DND-41 (cell line): ENCODE measurements at regions not wholly inside any gene's neighbourhood (a gene's known extent, or its start where the extent isn't known, plus 50 kb on each side); places are given as distances from the start of the nearest gene placed in this dataset.

ENCODE experiments used
- ATAC-seq: fragments of 200-7000 bp; cut with Tn5 transposase; 3 replicates; pipeline ENCODE4 v1.9.1; 2021; ENCODE audit warnings: low read depth; ENCODE audit not compliant: insufficient read depth
- DNase-seq: peaks from one replicate; pipeline ENCODE4 v3.0.0-alpha.2; 2020
- H2AFZ ChIP-seq: 2 replicates; pipeline ENCODE4 v1.6.0; 2012; ENCODE audit warnings: low read depth, low read length
- H3K27ac ChIP-seq: 2 replicates; pipeline ENCODE4 v1.5.1; 2012; ENCODE audit warnings: low read length, inconsistent platforms
- H3K27me3 ChIP-seq: fragments of 200-600 bp; sonication (generic); 2 replicates; pipeline ENCODE4 v1.6.0; 2012; ENCODE audit warnings: low read length, mild to moderate bottlenecking, inconsistent platforms; ENCODE audit not compliant: insufficient read depth, poor library complexity
- H3K36me3 ChIP-seq: 2 replicates; pipeline ENCODE4 v1.5.1; 2012; ENCODE audit warnings: low read length, inconsistent platforms; ENCODE audit not compliant: insufficient read depth
- H3K4me1 ChIP-seq: 2 replicates; pipeline ENCODE4 v1.5.1; 2012; ENCODE audit warnings: mild to moderate bottlenecking, low read length; ENCODE audit not compliant: insufficient read depth
- H3K4me2 ChIP-seq: 2 replicates; pipeline ENCODE4 v1.6.0; 2012; ENCODE audit warnings: mild to moderate bottlenecking, moderate library complexity, low read length, inconsistent platforms; ENCODE audit not compliant: insufficient read depth
- H3K4me3 ChIP-seq, 2 experiments: fragments of 200-600 bp in 1 of 2; shearing (Covaris generic) in 1 of 2; 2 replicates each; pipeline ENCODE4 v1.5.1; 2012 to 2016; ENCODE audit warnings: inconsistent platforms in 2 of 2, low read length in 2 of 2, mild to moderate bottlenecking in 2 of 2, low read depth in 1 of 2, moderate library complexity in 1 of 2
- H3K79me2 ChIP-seq: 2 replicates; pipeline ENCODE4 v1.6.0; 2012; ENCODE audit warnings: low read length, inconsistent platforms; ENCODE audit not compliant: insufficient read depth
- H3K9ac ChIP-seq: 2 replicates; pipeline ENCODE4 v1.6.0; 2012; ENCODE audit warnings: low read depth, mild to moderate bottlenecking, inconsistent platforms, low read length, moderate library complexity
- H3K9me3 ChIP-seq: 2 replicates; pipeline ENCODE4 v1.5.1; 2012; ENCODE audit warnings: low read length, moderate library complexity, mild to moderate bottlenecking, inconsistent platforms; ENCODE audit not compliant: insufficient read depth, severe bottlenecking
- H4K20me1 ChIP-seq: 2 replicates; pipeline ENCODE4 v1.6.0; 2012; ENCODE audit warnings: low read length; ENCODE audit not compliant: insufficient read depth
- EZH2 ChIP-seq: IDR thresholded peaks from 3 replicates; pipeline ENCODE4 v1.6.1; 2012; ENCODE audit warnings: borderline replicate concordance, low read depth, mild to moderate bottlenecking, moderate library complexity, low read length, inconsistent platforms; ENCODE audit not compliant: severe bottlenecking
- TF ChIP-seq, protein P1 (sequence below): IDR thresholded peaks from 2 replicates; pipeline ENCODE4 v1.5.1; 2012; ENCODE audit warnings: borderline replicate concordance, low read length, moderate library complexity, mild to moderate bottlenecking; ENCODE audit not compliant: poor library complexity, severe bottlenecking; ENCODE audit errors: extremely low read depth

GRCh38 chr2:8553643-8554042 is 128.2 kb upstream of the ID2 start:
- no peaks in the 10 kb centered on the region for H3K79me2 ChIP-seq
- H2AFZ ChIP-seq, result no peak overlapping the region
- peaks cover 19% of the 10 kb centered on the region for H3K4me1 ChIP-seq
- H4K20me1 ChIP-seq, result no peaks in the 10 kb centered on the region
- no peaks in the 10 kb centered on the region for H3K27me3 ChIP-seq
- no peak overlapping the region for H3K9ac ChIP-seq
- no peak overlapping the region for H3K27ac ChIP-seq
- H3K9me3 ChIP-seq, result peaks cover 2% of the 10 kb centered on the region
- TF ChIP-seq, protein P1, sequence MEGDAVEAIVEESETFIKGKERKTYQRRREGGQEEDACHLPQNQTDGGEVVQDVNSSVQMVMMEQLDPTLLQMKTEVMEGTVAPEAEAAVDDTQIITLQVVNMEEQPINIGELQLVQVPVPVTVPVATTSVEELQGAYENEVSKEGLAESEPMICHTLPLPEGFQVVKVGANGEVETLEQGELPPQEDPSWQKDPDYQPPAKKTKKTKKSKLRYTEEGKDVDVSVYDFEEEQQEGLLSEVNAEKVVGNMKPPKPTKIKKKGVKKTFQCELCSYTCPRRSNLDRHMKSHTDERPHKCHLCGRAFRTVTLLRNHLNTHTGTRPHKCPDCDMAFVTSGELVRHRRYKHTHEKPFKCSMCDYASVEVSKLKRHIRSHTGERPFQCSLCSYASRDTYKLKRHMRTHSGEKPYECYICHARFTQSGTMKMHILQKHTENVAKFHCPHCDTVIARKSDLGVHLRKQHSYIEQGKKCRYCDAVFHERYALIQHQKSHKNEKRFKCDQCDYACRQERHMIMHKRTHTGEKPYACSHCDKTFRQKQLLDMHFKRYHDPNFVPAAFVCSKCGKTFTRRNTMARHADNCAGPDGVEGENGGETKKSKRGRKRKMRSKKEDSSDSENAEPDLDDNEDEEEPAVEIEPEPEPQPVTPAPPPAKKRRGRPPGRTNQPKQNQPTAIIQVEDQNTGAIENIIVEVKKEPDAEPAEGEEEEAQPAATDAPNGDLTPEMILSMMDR, result no peak
- TF ChIP-seq EZH2, result no peak
- H3K4me3 ChIP-seq, result no peak overlapping the region
- H3K4me2 ChIP-seq, result no peak overlapping the region
- DNase-seq (no peak), ATAC-seq (no peak)
- no peaks in the 10 kb centered on the region for H3K36me3 ChIP-seq

- Histone ChIP-seq H3K4me1 (peaks cover 19% of the 10 kb centered on the region), H3K27ac (no peak overlapping the region), H2AFZ (no peak overlapping the region), H3K79me2 (no peaks in the 10 kb centered on the region), H3K9ac (no peak overlapping the region), H3K9me3 (peaks cover 9% of the 10 kb centered on the region), H3K4me3 (no peak overlapping the region), H3K4me2 (no peak overlapping the region), H3K27me3 (no peaks in the 10 kb centered on the region), H4K20me1 (no peaks in the 10 kb centered on the region), H3K36me3 (no peaks in the 10 kb centered on the region)
- DNase-seq, result peak; percentile 2
- no peak for ATAC-seq
- TF ChIP-seq, protein P1, result no peak
- no peak for TF ChIP-seq EZH2
Measured at GRCh38 chr2:8554296-8554806, 127.5 kb upstream of the ID2 start.

GRCh38 chr2:8555543-8555942 is 126.3 kb upstream of the ID2 start:
- H3K36me3 ChIP-seq, result no peaks in the 10 kb centered on the region
- H2AFZ ChIP-seq, result no peak overlapping the region
- TF ChIP-seq, protein P1, result no peak
- no peak for TF ChIP-seq EZH2
- no peaks in the 10 kb centered on the region for H3K79me2 ChIP-seq
- H3K4me3 ChIP-seq, result no peak overlapping the region
- no peak overlapping the region for H3K27ac ChIP-seq
- H3K9me3 ChIP-seq, result peaks cover 9% of the 10 kb centered on the region
- no peaks in the 10 kb centered on the region for H3K27me3 ChIP-seq
- H3K4me2 ChIP-seq, result no peak overlapping the region
- ATAC-seq, result no peak
- H3K9ac ChIP-seq, result no peak overlapping the region
- DNase-seq, result no peak
- peaks cover 19% of the 10 kb centered on the region for H3K4me1 ChIP-seq
- no peaks in the 10 kb centered on the region for H4K20me1 ChIP-seq

- TF ChIP-seq EZH2, result no peak
- TF ChIP-seq, protein P1, result no peak
- H4K20me1 ChIP-seq, result no peaks in the 10 kb centered on the region
- ATAC-seq, result peak; percentile 50; the same call in 2 of the 3 replicates
- no peaks in the 10 kb centered on the region for H3K27me3 ChIP-seq
- H3K27ac ChIP-seq, result no peak overlapping the region
- H2AFZ ChIP-seq, result no peak overlapping the region
- DNase-seq, result no peak
- H3K4me3 ChIP-seq, result no peak overlapping the region
- no peaks in the 10 kb centered on the region for H3K36me3 ChIP-seq
- H3K4me1 ChIP-seq, result no peaks in the 10 kb centered on the region
- H3K9me3 ChIP-seq, result peaks cover 14% of the 10 kb centered on the region
- H3K4me2 ChIP-seq, result no peak overlapping the region
- H3K79me2 ChIP-seq, result no peaks in the 10 kb centered on the region
- no peak overlapping the region for H3K9ac ChIP-seq
Measured at GRCh38 chr2:8558096-8558495, 123.8 kb upstream of the ID2 start.
